KMS-11 (cell line): ENCODE measurements at regions not wholly inside any gene's neighbourhood (a gene's known extent, or its start where the extent isn't known, plus 50 kb on each side); places are given as distances from the start of the nearest gene placed in this dataset.

Experiments used
- H2AFZ ChIP-seq: fragments of 200-600 bp; sonication (generic); 2 replicates; pipeline ENCODE4 v1.6.1; 2016; ENCODE audit warnings: antibody characterized with exemption, mixed run types, low read depth
- H3K27ac ChIP-seq: fragments of 200-600 bp; sonication (generic); 2 replicates; pipeline ENCODE4 v1.6.1; 2016; ENCODE audit warnings: mild to moderate bottlenecking, mixed run types
- H3K27me3 ChIP-seq: fragments of 200-600 bp; sonication (generic); 2 replicates; pipeline ENCODE4 v1.6.1; 2017; ENCODE audit warnings: mild to moderate bottlenecking, low read depth, mixed run types, moderate library complexity; ENCODE audit not compliant: insufficient read depth
- H3K36me3 ChIP-seq: fragments of 200-600 bp; sonication (generic); 2 replicates; pipeline ENCODE4 v1.6.1; 2017; ENCODE audit warnings: mild to moderate bottlenecking, mixed run types; ENCODE audit not compliant: insufficient read depth
- H3K4me1 ChIP-seq: fragments of 200-600 bp; sonication (generic); 2 replicates; pipeline ENCODE4 v1.6.1; 2016; ENCODE audit warnings: mild to moderate bottlenecking, low read depth, mixed run types; ENCODE audit not compliant: poor library complexity, severe bottlenecking
- H3K4me2 ChIP-seq: fragments of 200-600 bp; sonication (generic); 2 replicates; pipeline ENCODE4 v1.7.0; 2016; ENCODE audit warnings: mild to moderate bottlenecking, mixed run types
- H3K4me3 ChIP-seq: fragments of 200-600 bp; sonication (generic); IDR thresholded peaks from 2 replicates; pipeline ENCODE4 v1.6.1; 2017; ENCODE audit warnings: low read depth, low read length, mixed read lengths; ENCODE audit not compliant: insufficient read depth
- H3K79me2 ChIP-seq: fragments of 200-600 bp; sonication (generic); 2 replicates; pipeline ENCODE4 v1.6.1; 2016; ENCODE audit warnings: low read depth, mixed run types; ENCODE audit not compliant: insufficient read depth
- H3K9ac ChIP-seq: fragments of 200-600 bp; sonication (generic); 2 replicates; pipeline ENCODE4 v1.6.1; 2016; ENCODE audit warnings: mild to moderate bottlenecking, mixed run types
- H4K20me1 ChIP-seq: fragments of 200-600 bp; sonication (generic); 2 replicates; pipeline ENCODE4 v1.6.1; 2016; ENCODE audit warnings: mild to moderate bottlenecking, mixed run types; ENCODE audit not compliant: insufficient read depth
- CTCF ChIP-seq: fragments of 200-600 bp; sonication (generic); conservative IDR thresholded peaks from 2 replicates; pipeline ENCODE4 v1.6.1; 2017; ENCODE audit warnings: low read depth, mild to moderate bottlenecking, antibody characterized with exemption, low read length, moderate library complexity, mixed read lengths

DNA sequence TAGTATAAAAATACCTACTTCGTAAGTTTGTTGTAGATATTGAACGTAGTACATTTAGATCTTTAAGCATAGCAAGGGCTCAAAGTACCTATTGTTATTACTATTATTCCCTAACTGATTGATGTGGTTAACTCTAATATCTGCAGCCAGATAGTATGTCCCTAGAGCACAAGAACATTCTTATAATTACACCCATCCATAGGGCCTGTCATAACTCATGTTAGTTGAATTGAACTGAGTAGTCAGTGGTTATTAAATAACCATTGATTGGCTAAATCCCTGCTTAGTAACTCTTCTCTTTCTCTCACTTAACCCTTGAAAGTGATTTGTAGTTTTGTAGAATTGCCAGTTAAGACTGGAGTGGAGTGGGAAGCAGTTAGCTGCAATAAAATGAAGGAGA, 207.5 kb upstream of the HS3ST5 start:
- H3K27me3 ChIP-seq: no peaks in the 10 kb centered on the region
- H4K20me1 ChIP-seq: no peaks in the 10 kb centered on the region
- no peak overlapping the region for H3K4me2 ChIP-seq
- H2AFZ ChIP-seq: no peak overlapping the region
- no peak for TF ChIP-seq CTCF
- H3K4me1 ChIP-seq: no peaks in the 10 kb centered on the region
- no peak overlapping the region for H3K27ac ChIP-seq
- no peak overlapping the region for H3K9ac ChIP-seq
- no peaks in the 10 kb centered on the region for H3K79me2 ChIP-seq
- no peak overlapping the region for H3K4me3 ChIP-seq
- H3K36me3 ChIP-seq: no peaks in the 10 kb centered on the region

DNA sequence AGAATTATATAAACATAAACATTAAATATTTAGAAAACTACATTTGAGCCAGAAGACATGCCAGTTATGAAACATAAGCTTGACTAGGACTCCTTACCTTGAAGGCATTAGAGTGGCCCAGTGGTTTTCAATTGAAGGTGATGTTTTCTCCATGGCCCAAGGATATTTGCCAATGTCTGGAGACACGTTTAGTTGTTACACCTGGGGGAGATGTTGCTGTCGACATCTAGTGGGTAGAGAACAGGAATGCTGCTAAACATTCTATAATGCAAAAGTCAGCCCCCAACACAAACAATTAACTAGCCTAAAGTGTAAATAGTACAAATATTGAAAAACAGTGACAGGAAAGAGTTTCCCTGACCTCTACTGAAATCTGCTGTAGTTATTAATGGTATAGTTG, 200.9 kb upstream of the HS3ST5 start:
- Histone ChIP-seq H3K36me3 (no peaks in the 10 kb centered on the region), H3K4me2 (no peak overlapping the region), H3K27ac (no peak overlapping the region), H3K9ac (no peak overlapping the region), H4K20me1 (no peaks in the 10 kb centered on the region), H3K4me3 (no peak overlapping the region), H3K4me1 (no peaks in the 10 kb centered on the region), H3K79me2 (no peaks in the 10 kb centered on the region), H3K27me3 (no peaks in the 10 kb centered on the region), H2AFZ (no peak overlapping the region)
- TF ChIP-seq CTCF: no peak

GRCh38 chr6:114541794-114542193, 199.0 kb upstream of the HS3ST5 start:
- Histone ChIP-seq H3K4me3 (no peak overlapping the region), H3K27ac (no peak overlapping the region), H3K9ac (no peak overlapping the region), H3K4me1 (no peaks in the 10 kb centered on the region), H3K79me2 (no peaks in the 10 kb centered on the region), H3K27me3 (no peaks in the 10 kb centered on the region), H2AFZ (no peak overlapping the region), H4K20me1 (no peaks in the 10 kb centered on the region), H3K36me3 (no peaks in the 10 kb centered on the region), H3K4me2 (no peak overlapping the region)
- TF ChIP-seq CTCF: no peak

- TF ChIP-seq CTCF: no peak
- Histone ChIP-seq H4K20me1 (no peaks in the 10 kb centered on the region), H3K4me2 (no peak overlapping the region)
Measured at GRCh38 chr6:114537977-114538376, 195.2 kb upstream of the HS3ST5 start.

DNA sequence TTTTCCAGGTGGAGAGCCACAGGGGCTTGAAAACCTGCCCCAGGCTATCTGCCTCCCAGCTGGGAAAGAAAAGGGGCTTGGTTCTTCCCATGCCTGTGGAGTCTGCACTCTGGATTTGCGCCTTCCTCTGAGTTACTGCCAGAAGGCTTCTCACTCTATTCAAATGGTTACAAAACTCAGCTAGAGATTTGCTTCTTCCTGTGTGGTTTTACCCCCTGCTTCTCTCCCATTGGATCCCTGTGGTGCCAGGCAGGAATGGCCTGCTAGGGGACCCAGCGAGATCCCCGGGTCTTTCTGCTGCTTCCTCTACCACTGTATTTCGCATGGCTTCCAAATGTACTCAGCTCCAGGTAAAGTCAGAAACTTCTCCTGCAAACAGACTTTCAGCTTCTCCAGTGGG, 192.0 kb upstream of the HS3ST5 start:
- TF ChIP-seq CTCF: no peak
- H3K4me1 ChIP-seq: no peaks in the 10 kb centered on the region
- no peak overlapping the region for H3K4me3 ChIP-seq
- H3K27me3 ChIP-seq: no peaks in the 10 kb centered on the region
- H3K36me3 ChIP-seq: no peaks in the 10 kb centered on the region
- no peak overlapping the region for H2AFZ ChIP-seq
- H3K27ac ChIP-seq: no peak overlapping the region
- no peak overlapping the region for H3K9ac ChIP-seq
- H4K20me1 ChIP-seq: no peaks in the 10 kb centered on the region
- no peaks in the 10 kb centered on the region for H3K79me2 ChIP-seq
- H3K4me2 ChIP-seq: no peak overlapping the region

More at GRCh38 chr6:114537977-114538376, 195.2 kb upstream of the HS3ST5 start:
- H3K9ac ChIP-seq: no peak overlapping the region
- H3K4me3 ChIP-seq: no peak overlapping the region
- no peaks in the 10 kb centered on the region for H3K27me3 ChIP-seq
- H3K36me3 ChIP-seq: no peaks in the 10 kb centered on the region
- no peaks in the 10 kb centered on the region for H3K79me2 ChIP-seq
- H3K4me1 ChIP-seq: no peaks in the 10 kb centered on the region
- H3K27ac ChIP-seq: no peak overlapping the region
- no peak overlapping the region for H2AFZ ChIP-seq
